Coronary artery (tissue), 2 donors: ENCODE measurements at regions not wholly inside any gene's neighbourhood (a gene's known extent, or its start where the extent isn't known, plus 50 kb on each side); places are given as distances from the start of the nearest gene placed in this dataset.

Experiments used
- DNase-seq: peaks from one replicate; pipeline ENCODE4 v3.0.0-alpha.2; 2017; ENCODE audit warnings: low spot score
- H3K27ac ChIP-seq, 2 donors: fragments of 200-600 bp; sonication (generic); one replicate each; pipeline ENCODE4 v1.5.1; 2016 to 2019
- H3K4me3 ChIP-seq: fragments of 200-600 bp; sonication (generic); 2 replicates; pipeline ENCODE4 v1.5.1; 2016; ENCODE audit warnings: mild to moderate bottlenecking, moderate library complexity
- CTCF ChIP-seq: fragments of 200-600 bp; sonication (generic); IDR thresholded peaks from one replicate; pipeline ENCODE4 v1.5.1; 2019; ENCODE audit warnings: antibody characterized with exemption

GRCh38 chr5:3889412-3890142 lies 293.9 kb downstream of the IRX1 start:
- H3K4me3 ChIP-seq: no peak overlapping the region
- H3K27ac ChIP-seq: no peak overlapping the region

GRCh38 chr5:3891113-3891512 lies 295.5 kb downstream of the IRX1 start:
- Histone ChIP-seq H3K4me3 (no peak overlapping the region), H3K27ac (no peak overlapping the region)
- no peak for DNase-seq
- TF ChIP-seq CTCF: no peak

More at GRCh38 chr5:3889412-3890142, 293.9 kb downstream of the IRX1 start:
- no peak for DNase-seq
- no peak for TF ChIP-seq CTCF

GRCh38 chr5:3893527-3893926 lies 297.9 kb downstream of the IRX1 start:
- H3K4me3 ChIP-seq: no peak overlapping the region
- TF ChIP-seq CTCF: no peak
- no peak for DNase-seq
- H3K27ac ChIP-seq: no peak overlapping the region

- DNase-seq: no peak
- TF ChIP-seq CTCF: no peak
- Histone ChIP-seq H3K27ac (no peak overlapping the region), H3K4me3 (no peak overlapping the region)
These were observed 298.3 kb downstream of the IRX1 start for GRCh38 chr5:3893975-3894374.

GRCh38 chr5:3896098-3896497 lies 300.5 kb downstream of the IRX1 start:
- TF ChIP-seq CTCF: no peak
- no peak for DNase-seq
- Histone ChIP-seq H3K4me3 (no peak overlapping the region), H3K27ac (no peak overlapping the region)

- H3K4me3 ChIP-seq: no peak overlapping the region
- H3K27ac ChIP-seq: no peak overlapping the region
- no peak for DNase-seq
- TF ChIP-seq CTCF: no peak
These were observed 303.5 kb downstream of the IRX1 start for GRCh38 chr5:3899093-3899492.

- no peak for DNase-seq
- Histone ChIP-seq H3K4me3 (no peak overlapping the region), H3K27ac (no peak overlapping the region)
- no peak for TF ChIP-seq CTCF
These were observed 309.0 kb downstream of the IRX1 start for GRCh38 chr5:3904584-3904983.
